Stimulated activated naive CD4-positive, alpha-beta T cell (primary cell): ENCODE measurements at regions not wholly inside any gene's neighbourhood (a gene's known extent, or its start where the extent isn't known, plus 50 kb on each side); places are given as distances from the start of the nearest gene placed in this dataset.

Experiments
- DNase-seq, 6 experiments: peaks; one replicate each; lab custom pipeline; 2025; lab: John Stamatoyannopoulos, UW

DNA sequence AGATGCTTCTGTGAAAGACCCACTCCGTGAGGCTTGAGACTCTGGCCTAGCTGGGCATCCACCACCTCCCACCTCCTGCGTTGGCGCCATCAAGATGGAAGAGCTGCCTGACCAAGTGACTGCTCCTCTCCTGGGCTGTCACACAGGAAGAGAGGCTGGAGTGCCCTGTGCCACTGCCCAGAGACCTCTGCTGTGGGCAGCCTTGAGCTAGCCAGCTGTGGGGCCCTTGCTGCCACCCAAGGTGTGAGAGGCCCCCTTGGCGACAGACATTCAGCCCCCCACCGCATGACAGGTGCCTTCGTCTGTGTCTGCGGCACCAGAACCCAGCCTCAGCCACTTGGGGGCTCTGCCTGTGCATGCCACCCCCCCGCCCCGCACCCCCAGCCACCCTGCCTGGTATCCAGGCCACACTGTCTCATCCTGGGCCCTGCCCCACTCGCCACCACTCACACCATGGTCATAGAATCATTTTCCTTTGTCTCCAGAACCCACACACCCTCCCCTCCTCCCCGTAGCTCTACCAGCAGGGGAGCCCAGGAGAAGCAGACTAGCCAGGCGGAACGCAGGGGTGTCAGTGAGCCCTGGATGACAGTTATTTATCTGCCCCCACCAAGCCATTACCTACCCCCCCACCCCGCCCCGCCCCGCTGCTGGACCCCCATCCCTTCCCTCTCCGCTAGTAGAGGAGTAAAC is 120.9 kb upstream of the LHX1 start:
- DNase-seq: no peak

DNA sequence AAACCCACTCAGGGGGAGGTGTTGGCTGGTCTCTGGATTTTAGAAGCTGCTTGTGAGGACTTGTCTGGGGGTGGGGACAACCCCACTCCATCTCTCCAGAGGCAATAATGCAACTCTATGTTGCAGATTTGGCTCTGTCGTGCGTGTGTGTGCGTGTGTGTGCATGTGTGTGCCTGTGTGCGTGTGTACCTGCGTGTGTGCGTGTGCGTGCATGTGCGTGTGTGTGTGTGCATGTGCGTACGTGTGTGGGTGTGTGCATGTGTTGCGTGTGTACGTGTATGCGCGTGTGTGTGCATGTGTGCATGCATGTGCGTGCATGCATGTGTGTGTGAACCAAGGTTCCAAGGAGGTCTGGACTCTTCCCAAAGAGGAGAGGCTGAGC is 120.4 kb upstream of the LHX1 start:
- no peak for DNase-seq

GRCh38 chr17:36817483-36818048 is 119.7 kb upstream of the LHX1 start:
- no peak for DNase-seq

- DNase-seq: no peak
These were observed 119.0 kb upstream of the LHX1 start for GRCh38 chr17:36818134-36818825.

DNA sequence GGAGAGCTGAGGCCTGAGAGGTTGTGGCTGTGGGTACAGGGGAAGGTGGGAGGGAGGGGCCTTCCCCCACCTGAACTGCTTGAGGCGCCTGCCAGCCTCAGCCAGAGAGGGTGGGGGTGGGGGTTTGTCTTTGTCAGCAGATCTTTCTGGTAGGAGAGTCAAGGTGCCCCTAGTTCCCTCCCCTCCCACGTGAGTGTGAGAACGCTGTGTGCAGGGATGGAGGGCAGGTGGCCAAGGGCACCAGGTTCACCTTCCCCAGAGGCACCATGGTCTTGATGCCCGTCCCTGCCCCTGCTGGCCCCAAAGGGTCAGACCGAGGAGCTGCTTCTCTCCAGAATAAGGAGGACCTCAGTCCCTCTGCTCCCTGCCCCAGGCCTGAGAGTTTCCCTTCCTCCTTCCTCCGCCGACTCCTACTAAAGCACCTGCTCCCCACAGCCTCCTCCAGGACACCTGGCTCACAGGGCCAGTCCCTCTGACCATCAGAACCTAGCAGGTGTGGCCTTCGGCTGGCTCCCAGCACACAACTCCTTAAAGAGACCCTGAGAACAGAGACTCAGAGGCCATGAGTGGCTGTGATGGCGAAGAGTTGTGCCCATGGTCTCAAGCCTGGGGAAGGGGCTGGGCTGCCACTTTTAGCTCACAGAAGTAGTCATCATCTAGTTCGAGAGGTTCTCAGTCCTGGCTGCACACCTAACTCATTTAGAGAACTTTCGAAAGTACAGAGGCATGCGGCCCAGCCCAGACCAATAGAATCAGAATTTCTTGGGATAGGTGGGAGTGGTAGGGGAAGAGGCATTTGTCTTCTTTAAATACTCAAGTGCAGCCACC is 113.2 kb upstream of the LHX1 start:
- no peak for DNase-seq

DNA sequence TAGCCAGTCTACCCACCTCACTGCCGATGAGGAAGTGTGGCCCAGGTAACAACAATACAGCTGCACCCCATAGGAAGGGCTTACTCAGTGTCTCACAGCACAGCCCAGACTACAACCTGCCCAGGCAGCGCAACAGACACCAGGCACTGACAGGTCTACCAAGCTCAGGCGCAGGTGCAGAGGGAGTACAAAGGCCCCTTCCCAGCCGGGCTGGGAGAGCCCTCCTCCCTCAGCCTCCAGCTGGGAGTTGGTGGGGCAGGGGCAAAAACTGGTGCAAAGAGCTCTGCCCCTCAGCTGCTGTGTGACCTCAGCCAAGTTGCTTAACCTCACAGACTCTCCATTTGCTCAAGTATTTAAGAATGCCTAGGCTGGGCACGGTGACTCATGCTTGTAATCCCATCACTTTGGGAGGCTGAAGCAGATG is 112.6 kb upstream of the LHX1 start:
- DNase-seq: no peak

DNA sequence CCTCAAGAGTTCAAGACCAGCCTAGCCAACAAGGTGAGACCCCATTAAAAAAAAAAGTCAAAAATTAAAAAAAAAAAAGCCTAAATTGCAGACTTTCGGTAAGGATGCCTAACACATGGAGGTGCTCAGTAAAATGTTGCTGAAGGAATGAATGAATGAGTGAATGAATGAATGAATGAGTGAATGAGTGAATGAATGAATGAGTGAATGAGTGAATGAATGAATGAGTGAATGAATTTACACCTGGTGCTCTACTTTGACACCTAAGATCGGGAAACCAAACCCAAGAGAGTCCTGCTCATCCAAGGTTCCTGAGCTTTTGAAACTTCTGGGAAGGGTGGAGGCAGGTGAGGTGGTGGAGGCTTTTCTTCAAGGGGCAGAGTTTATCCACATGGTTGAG is 112.2 kb upstream of the LHX1 start:
- no peak for DNase-seq

DNA sequence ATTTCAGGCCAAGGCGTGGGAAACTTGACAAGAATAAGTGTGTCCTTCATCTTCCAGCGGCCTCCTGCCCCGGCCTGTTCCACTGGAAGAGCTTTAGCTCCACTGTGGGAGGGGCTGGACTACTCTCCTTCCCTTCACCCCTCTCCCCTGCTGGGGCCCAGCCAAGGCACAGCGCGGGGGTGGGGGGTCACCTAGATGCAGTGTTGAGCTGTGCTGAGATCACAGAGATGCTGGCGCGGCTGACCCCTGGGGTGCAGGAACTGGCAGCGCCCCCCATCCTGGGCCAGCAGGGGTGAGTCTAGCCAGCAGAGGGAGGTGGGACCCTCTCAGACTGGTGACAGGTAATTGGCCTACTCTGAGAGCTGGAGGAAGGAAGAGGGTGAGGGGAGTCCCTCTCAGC is 111.8 kb upstream of the LHX1 start:
- no peak for DNase-seq

DNA sequence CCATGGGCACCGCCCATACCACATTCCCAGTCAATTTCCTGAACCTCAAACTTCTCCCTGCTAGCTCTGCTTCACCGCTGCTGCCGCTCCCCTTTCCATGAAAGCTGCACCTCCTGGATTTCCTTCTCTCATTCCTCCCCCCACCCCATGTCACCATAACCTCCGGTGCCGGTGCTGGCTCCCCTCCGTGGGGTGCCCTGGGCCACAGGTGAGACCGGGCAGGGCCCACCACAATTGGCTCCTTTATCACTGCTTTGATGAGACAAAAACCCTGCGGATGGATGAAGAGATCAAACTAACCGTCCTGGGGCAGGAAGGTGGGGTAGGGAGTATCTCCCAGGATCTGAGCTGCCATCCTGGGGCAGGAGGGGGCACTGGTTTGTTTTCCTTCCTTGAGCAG is 111.3 kb upstream of the LHX1 start:
- DNase-seq: no peak

- no peak for DNase-seq
These were observed 110.2 kb upstream of the LHX1 start for GRCh38 chr17:36827081-36827480.

- DNase-seq: no peak
These were observed 107.6 kb upstream of the LHX1 start for GRCh38 chr17:36829676-36830075.

- no peak for DNase-seq
These were observed 104.0 kb upstream of the LHX1 start for GRCh38 chr17:36833279-36833678.

DNA sequence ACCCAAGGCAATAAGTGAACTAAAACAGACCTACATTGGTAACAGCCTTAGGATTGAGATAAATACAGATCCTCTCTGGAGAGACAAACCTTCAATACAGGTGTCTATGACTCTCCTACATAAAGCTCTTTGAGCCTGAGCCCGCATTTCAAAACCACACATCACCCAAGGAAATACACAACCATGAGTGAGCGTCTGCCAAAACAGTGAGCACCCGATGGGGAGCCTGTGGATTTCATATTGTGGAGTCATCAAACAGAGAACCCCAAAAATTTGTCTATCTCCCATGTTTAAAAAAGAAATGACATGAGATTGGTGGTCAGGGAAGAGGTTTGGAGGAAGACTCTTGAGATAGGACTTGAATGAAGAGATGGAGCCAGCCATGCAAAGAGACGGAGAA is 102.2 kb upstream of the LHX1 start:
- no peak for DNase-seq

GRCh38 chr17:36837195-36837938 is 99.9 kb upstream of the LHX1 start:
- no peak for DNase-seq

DNA sequence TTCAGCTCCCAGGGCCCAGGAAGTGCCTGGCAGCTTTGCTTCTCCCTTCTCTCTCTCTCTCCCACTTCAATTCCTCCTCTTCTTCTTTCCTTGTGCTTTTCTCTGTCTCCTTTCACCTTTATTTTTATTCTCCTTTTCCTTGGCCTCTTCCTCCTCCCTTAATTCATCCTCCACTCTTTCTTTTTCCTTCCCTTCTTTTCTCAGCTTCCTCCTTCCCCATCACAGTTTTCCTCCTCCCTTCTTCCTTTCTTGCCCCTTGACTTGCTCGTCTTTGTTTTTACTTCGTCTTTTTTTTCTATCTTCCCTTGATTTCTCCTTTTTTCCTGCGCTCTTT is 99.4 kb upstream of the LHX1 start:
- DNase-seq: no peak

DNA sequence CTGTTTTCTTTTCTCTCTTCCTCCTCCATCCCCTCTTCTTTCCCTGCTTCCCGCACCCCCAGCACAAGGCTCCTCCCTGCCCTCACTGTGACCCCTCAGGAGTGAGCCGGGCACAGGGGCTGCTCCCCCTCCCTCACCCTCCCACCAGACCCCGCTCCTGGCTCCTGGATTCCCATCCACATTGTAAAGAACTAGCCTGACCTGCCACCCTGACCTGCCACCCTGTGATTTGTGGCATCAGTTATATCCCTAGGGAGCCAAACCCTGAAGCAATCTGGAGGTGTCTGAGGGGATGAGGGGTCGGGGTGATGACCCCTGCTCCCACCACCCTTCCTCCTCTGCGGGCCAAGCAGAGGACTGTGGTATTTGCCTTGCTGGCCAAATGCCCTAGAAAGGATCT is 98.0 kb upstream of the LHX1 start:
- no peak for DNase-seq

DNA sequence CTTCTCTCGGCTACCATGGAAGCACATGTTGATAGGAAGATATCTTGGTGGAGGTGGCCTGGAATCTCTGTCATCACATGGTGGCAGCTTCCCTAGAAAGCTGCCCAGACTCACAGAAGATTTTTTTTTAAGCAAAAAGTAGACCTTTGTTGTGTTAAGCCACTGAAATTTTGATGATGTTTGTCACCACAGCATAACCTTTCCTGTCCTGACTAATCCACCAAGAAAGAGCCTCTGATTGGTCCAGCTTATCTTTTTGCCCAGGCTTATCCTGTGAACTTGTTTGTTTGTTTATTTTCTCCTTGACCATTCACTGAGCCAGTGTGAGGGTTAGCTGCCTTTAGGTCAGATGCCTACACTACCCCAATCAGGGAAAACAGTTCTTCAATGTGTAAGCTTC is 96.5 kb upstream of the LHX1 start:
- no peak for DNase-seq

DNA sequence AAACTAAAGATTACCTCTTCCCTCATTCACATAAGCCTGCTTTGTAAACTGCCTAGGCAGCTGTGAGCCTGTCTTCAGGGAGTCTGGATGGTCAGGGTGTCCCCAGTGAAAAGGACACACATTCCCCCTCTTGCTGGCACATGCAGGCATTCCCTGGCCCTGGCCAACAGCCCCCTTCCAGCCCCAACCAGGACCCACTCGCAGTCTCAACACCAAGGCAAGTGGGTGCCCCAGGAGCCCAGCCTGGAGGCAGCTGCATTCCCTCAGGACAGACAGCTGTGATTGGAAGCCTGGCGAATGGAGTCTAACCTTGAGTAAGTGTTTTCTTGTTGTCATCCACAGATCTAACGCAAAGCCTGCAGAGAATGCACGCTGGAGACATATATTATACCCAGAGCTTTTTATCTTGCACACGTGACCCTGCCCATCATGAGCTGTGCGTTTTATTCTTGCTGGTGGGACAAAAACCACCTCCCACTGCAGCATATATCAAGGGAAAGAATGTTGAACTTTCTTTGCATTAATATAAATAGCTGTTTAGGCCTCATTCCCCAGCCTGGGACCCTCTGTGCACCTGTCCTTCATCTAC is 95.0 kb upstream of the LHX1 start:
- DNase-seq: no peak

- DNase-seq: no peak
These were observed 94.2 kb upstream of the LHX1 start for GRCh38 chr17:36842963-36843558.

GRCh38 chr17:36844013-36844412 is 93.3 kb upstream of the LHX1 start:
- DNase-seq: no peak

DNA sequence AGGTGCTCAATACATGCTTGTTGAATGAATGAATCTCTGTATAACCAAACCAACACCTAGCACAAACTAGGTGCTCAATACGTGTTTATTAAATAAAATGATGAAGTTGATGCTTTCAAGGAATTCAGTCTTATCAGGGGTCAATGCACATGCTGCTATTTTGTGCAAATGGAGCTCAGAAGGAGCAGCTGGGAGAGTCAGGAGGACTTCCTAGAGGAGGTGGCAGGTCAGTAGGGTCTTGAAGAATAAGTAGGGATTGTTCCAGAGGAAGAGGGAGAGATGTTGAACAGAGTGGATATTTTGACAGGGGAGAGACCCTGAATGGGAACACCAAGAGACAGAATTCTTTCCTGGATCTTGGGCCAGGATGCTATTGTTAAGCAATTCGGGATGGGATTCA is 92.7 kb upstream of the LHX1 start:
- DNase-seq: no peak
